Gastrocnemius medialis (tissue), 4 donors: ENCODE measurements at regions not wholly inside any gene's neighbourhood (a gene's known extent, or its start where the extent isn't known, plus 50 kb on each side); places are given as distances from the start of the nearest gene placed in this dataset.
"Not testable (repeated sequence)": the region's sequence is repeated elsewhere in the genome, so short reads cannot be mapped to it uniquely, and the experiment has no call there.

Source experiments
- ATAC-seq, 2 donors: fragments of 150-250 bp; one replicate each; pipeline ENCODE4 v1.9.1; 2016
- DNase-seq, 2 donors: peaks; one replicate each; pipeline ENCODE4 v3.0.0-alpha.2; 2019
- H3K27ac ChIP-seq, 4 donors: fragments of 200-600 bp; sonication (generic); 1 replicate in 1 of 4; 2 replicates in 3 of 4; pipeline ENCODE4 v1.5.1; 2016 to 2018; ENCODE audit warnings: mild to moderate bottlenecking in 2 of 4, moderate library complexity in 1 of 4
- H3K27me3 ChIP-seq, 3 donors: fragments of 200-600 bp; sonication (generic) in 2 of 3; 1 replicate in 1 of 3; 2 replicates in 2 of 3; pipeline versions ENCODE4 v1.5.1 to v1.6.0; 2016 to 2019; ENCODE audit warnings: mild to moderate bottlenecking in 1 of 3, moderate library complexity in 1 of 3
- H3K36me3 ChIP-seq, 2 donors: fragments of 200-600 bp; sonication (generic) in 1 of 2; one replicate each; pipeline ENCODE4 v1.5.1; 2017 to 2018
- H3K4me1 ChIP-seq, 2 donors: fragments of 200-600 bp; sonication (generic) in 1 of 2; one replicate each; pipeline ENCODE4 v1.5.1; 2016 to 2017; ENCODE audit warnings: mild to moderate bottlenecking in 2 of 2
- H3K4me3 ChIP-seq, 4 donors: fragments of 200-600 bp; sonication (generic) in 3 of 4; 1 replicate in 1 of 4; 2 replicates in 3 of 4; pipeline ENCODE4 v1.5.1; 2016 to 2019; ENCODE audit warnings: mild to moderate bottlenecking in 2 of 4
- H3K9me3 ChIP-seq, 3 donors: fragments of 200-600 bp; sonication (generic) in 2 of 3; 1 replicate in 1 of 3; 2 replicates in 2 of 3; pipeline ENCODE4 v1.5.1; 2016 to 2019
- POLR2A ChIP-seq, 2 donors: fragments of 450-650 bp; IDR thresholded peaks; one replicate each; pipeline ENCODE4 v1.6.1; 2017; ENCODE audit warnings: antibody characterized with exemption in 2 of 2, mild to moderate bottlenecking in 2 of 2, moderate library complexity in 2 of 2
- in situ Hi-C, 4 donors: fragments of 200-750 bp; cut with MboI; loops; one replicate each; pipeline versions ENCODE4 v1.15.0 to v1.8.0; 2017; ENCODE audit warnings: low sequenced_read_pairs in 4 of 4
- intact Hi-C: fragments of 100-400 bp; cut with DNase I; formaldehyde crosslinking; loops from one replicate; pipeline ENCODE4 v1.15.1; 2023; ENCODE audit warnings: low total_unique reads
- TF ChIP-seq, protein P1 (sequence below), 5 experiments: fragments of 450-650 bp in 3 of 5; fragments of 200-600 bp in 2 of 5; sonication (generic) in 2 of 5; IDR thresholded peaks in 4 of 5; conservative IDR thresholded peaks in 1 of 5; 1 replicate in 4 of 5; 2 replicates in 1 of 5; pipeline ENCODE4 v1.5.1; 2016 to 2019; ENCODE audit warnings: antibody characterized with exemption in 5 of 5, mild to moderate bottlenecking in 3 of 5, moderate library complexity in 3 of 5

- no peaks in the 10 kb centered on the region for H3K4me1 ChIP-seq
- in situ Hi-C loops (no loop called here), intact Hi-C loops (no loop called here)
- no peaks in the 10 kb centered on the region for H3K36me3 ChIP-seq
- no peak for TF ChIP-seq POLR2A (IDR thresholded peaks at IDR 0.05)
- TF ChIP-seq, protein P1, sequence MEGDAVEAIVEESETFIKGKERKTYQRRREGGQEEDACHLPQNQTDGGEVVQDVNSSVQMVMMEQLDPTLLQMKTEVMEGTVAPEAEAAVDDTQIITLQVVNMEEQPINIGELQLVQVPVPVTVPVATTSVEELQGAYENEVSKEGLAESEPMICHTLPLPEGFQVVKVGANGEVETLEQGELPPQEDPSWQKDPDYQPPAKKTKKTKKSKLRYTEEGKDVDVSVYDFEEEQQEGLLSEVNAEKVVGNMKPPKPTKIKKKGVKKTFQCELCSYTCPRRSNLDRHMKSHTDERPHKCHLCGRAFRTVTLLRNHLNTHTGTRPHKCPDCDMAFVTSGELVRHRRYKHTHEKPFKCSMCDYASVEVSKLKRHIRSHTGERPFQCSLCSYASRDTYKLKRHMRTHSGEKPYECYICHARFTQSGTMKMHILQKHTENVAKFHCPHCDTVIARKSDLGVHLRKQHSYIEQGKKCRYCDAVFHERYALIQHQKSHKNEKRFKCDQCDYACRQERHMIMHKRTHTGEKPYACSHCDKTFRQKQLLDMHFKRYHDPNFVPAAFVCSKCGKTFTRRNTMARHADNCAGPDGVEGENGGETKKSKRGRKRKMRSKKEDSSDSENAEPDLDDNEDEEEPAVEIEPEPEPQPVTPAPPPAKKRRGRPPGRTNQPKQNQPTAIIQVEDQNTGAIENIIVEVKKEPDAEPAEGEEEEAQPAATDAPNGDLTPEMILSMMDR (IDR thresholded peaks at IDR 0.05 in 4 of 5, conservative IDR thresholded peaks at IDR 0.05 in 1 of 5): no peak
- no peaks in the 10 kb centered on the region for H3K9me3 ChIP-seq
- H3K27ac ChIP-seq: no peak overlapping the region
- DNase-seq: no peak
- no peak for ATAC-seq
- H3K27me3 ChIP-seq: no peaks in the 10 kb centered on the region
- H3K4me3 ChIP-seq: no peak overlapping the region
Measured at GRCh38 chr3:15940641-15941040, 142.9 kb upstream of the ANKRD28 start.

DNA sequence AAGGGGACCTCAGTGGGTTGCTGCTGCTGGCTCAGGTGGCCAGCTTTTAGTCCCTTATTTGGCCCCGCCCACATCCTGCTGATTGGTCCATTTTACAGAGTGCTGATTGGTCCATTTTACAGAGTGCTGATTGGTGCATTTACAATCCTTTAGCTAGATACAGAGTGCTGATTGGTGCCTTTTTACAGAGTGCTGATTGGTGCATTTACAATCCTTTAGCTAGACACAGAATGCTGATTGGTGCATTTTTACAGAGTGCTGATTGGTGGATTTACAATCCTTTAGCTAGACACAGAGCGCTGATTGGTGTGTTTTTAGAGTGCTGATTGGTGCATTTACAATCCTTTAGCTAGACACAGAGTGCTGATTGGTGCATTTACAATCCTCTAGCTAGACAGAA lies 143.7 kb upstream of the ANKRD28 start:
- in situ Hi-C loops, H3K4me3 ChIP-seq, H3K36me3 ChIP-seq, H3K4me1 ChIP-seq, intact Hi-C loops, DNase-seq, ATAC-seq, H3K9me3 ChIP-seq, H3K27me3 ChIP-seq, H3K27ac ChIP-seq: not testable (repeated sequence)

GRCh38 chr3:15941958-15942357 lies 144.2 kb upstream of the ANKRD28 start:
- H3K27ac ChIP-seq: no peak overlapping the region
- ATAC-seq (no peak), DNase-seq (no peak)
- H3K9me3 ChIP-seq: no peaks in the 10 kb centered on the region
- H3K27me3 ChIP-seq: no peaks in the 10 kb centered on the region
- TF ChIP-seq, protein P1 (IDR thresholded peaks at IDR 0.05 in 4 of 5, conservative IDR thresholded peaks at IDR 0.05 in 1 of 5): no peak
- no peak for TF ChIP-seq POLR2A (IDR thresholded peaks at IDR 0.05)
- intact Hi-C loops: no loop called here
- no peaks in the 10 kb centered on the region for H3K36me3 ChIP-seq
- no peak overlapping the region for H3K4me3 ChIP-seq
- in situ Hi-C loops: no loop called here
- H3K4me1 ChIP-seq: no peaks in the 10 kb centered on the region

DNA sequence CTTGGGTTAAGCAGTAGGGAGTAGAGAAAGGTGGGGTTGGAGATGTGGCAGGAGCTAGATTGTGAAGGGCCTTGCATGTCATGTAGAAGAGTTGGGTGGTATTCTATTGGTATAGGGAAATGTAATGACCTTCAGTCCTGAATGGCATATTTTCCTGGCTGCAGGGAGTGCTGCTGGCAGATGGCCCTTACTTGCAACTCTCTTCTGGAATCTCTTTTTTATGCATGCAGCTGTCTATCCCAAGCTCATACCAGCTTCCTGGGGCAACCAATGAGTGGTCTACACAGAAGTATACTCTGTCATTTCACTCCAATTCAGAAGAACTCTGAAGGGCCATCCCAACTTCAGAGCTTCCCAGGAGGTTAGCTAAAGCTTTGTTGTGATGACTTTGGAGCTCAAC lies 144.7 kb upstream of the ANKRD28 start:
- in situ Hi-C loops (no loop called here), intact Hi-C loops (no loop called here)
- no peaks in the 10 kb centered on the region for H3K27me3 ChIP-seq
- no peaks in the 10 kb centered on the region for H3K4me1 ChIP-seq
- DNase-seq (no peak), ATAC-seq (no peak)
- H3K36me3 ChIP-seq: no peaks in the 10 kb centered on the region
- H3K27ac ChIP-seq: no peak overlapping the region
- H3K4me3 ChIP-seq: no peak overlapping the region
- H3K9me3 ChIP-seq: no peaks in the 10 kb centered on the region
- TF ChIP-seq, protein P1 (IDR thresholded peaks at IDR 0.05 in 4 of 5, conservative IDR thresholded peaks at IDR 0.05 in 1 of 5): no peak
- no peak for TF ChIP-seq POLR2A (IDR thresholded peaks at IDR 0.05)

- Histone ChIP-seq H3K4me1 (no peaks in the 10 kb centered on the region), H3K4me3 (no peak overlapping the region), H3K36me3 (no peaks in the 10 kb centered on the region), H3K27me3 (no peaks in the 10 kb centered on the region), H3K27ac (no peak overlapping the region), H3K9me3 (no peaks in the 10 kb centered on the region)
- TF ChIP-seq, protein P1 (IDR thresholded peaks at IDR 0.05 in 4 of 5, conservative IDR thresholded peaks at IDR 0.05 in 1 of 5): no peak
- no peak for TF ChIP-seq POLR2A (IDR thresholded peaks at IDR 0.05)
- ATAC-seq (no peak), DNase-seq (no peak)
- intact Hi-C loops: no loop called here
- in situ Hi-C loops: no loop called here
Measured at GRCh38 chr3:15942936-15943335, 145.2 kb upstream of the ANKRD28 start.
